ENCODE measurements at regions not wholly inside any gene's neighbourhood (a gene's known extent, or its start where the extent isn't known, plus 50 kb on each side); places are given as distances from the start of the nearest gene placed in this dataset.

DNA sequence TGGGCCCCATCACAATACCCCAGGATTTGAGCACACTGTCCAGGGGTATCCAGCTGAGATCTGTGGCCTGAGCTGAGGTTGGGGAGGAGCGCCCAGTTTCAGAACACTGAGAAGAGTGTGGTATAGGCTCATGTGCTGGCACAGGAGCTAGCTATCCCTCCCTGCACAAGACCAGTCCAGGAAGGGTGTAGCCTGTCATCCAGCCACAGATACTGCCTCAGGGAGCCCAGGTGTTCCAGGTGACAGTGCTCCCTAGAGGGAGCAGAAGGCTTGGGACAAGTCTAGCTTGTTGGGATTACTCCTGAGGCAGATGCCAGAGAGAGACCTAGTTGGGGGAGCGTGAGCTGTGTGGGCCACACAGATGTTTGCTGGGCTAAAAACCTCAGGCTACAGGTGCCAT is 79.6 kb upstream of the GLRA2 start:
- TF ChIP-seq EZH2 (IDR thresholded peaks at IDR 0.05; ENCODE audit: borderline replicate concordance, insufficient read depth, low read length, poor library complexity, severe bottlenecking) (no peak), EP300 (conservative IDR thresholded peaks at IDR 0.05; ENCODE audit: poor library complexity, severe bottlenecking) (no peak)
- TF ChIP-seq, protein P1, sequence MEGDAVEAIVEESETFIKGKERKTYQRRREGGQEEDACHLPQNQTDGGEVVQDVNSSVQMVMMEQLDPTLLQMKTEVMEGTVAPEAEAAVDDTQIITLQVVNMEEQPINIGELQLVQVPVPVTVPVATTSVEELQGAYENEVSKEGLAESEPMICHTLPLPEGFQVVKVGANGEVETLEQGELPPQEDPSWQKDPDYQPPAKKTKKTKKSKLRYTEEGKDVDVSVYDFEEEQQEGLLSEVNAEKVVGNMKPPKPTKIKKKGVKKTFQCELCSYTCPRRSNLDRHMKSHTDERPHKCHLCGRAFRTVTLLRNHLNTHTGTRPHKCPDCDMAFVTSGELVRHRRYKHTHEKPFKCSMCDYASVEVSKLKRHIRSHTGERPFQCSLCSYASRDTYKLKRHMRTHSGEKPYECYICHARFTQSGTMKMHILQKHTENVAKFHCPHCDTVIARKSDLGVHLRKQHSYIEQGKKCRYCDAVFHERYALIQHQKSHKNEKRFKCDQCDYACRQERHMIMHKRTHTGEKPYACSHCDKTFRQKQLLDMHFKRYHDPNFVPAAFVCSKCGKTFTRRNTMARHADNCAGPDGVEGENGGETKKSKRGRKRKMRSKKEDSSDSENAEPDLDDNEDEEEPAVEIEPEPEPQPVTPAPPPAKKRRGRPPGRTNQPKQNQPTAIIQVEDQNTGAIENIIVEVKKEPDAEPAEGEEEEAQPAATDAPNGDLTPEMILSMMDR (IDR thresholded peaks at IDR 0.05; ENCODE audit: poor library complexity, severe bottlenecking), result no peak
- TF ChIP-seq, protein P2, sequence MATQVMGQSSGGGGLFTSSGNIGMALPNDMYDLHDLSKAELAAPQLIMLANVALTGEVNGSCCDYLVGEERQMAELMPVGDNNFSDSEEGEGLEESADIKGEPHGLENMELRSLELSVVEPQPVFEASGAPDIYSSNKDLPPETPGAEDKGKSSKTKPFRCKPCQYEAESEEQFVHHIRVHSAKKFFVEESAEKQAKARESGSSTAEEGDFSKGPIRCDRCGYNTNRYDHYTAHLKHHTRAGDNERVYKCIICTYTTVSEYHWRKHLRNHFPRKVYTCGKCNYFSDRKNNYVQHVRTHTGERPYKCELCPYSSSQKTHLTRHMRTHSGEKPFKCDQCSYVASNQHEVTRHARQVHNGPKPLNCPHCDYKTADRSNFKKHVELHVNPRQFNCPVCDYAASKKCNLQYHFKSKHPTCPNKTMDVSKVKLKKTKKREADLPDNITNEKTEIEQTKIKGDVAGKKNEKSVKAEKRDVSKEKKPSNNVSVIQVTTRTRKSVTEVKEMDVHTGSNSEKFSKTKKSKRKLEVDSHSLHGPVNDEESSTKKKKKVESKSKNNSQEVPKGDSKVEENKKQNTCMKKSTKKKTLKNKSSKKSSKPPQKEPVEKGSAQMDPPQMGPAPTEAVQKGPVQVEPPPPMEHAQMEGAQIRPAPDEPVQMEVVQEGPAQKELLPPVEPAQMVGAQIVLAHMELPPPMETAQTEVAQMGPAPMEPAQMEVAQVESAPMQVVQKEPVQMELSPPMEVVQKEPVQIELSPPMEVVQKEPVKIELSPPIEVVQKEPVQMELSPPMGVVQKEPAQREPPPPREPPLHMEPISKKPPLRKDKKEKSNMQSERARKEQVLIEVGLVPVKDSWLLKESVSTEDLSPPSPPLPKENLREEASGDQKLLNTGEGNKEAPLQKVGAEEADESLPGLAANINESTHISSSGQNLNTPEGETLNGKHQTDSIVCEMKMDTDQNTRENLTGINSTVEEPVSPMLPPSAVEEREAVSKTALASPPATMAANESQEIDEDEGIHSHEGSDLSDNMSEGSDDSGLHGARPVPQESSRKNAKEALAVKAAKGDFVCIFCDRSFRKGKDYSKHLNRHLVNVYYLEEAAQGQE (IDR thresholded peaks at IDR 0.05; ENCODE audit: borderline replicate concordance), result no peak
